NCI-H1417 (cell line): ENCODE measurements at regions not wholly inside any gene's neighbourhood (a gene's known extent, or its start where the extent isn't known, plus 50 kb on each side); places are given as distances from the start of the nearest gene placed in this dataset.
A peak's percentile ranks its signal among the peaks of the same experiment; 100 is the strongest.

Source experiments
- DNase-seq, 3 experiments: peaks; one replicate each; lab custom pipeline; 2025; lab: John Stamatoyannopoulos, UW

DNA sequence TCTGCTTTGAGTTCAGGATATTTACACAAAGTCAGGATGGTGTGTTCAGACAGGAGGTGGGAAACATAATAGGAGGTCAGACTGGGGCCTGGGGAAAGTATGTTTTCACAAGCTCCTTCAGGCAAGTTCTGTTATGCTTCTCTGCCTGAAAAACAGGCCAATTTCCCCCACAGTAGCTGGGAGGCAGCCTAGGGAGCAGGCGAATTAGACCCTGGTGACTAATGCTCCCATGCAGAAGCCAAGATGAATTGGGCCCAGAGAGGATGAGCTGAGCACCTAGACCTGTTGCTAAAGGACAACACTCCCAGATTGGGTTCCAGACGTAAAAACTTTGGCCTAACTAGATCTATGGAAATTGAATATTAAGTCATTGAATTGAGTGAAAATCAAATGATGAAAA lies 142.2 kb upstream of the MAP3K7 start:
- no peak for DNase-seq

- DNase-seq, result no peak
These were observed 135.8 kb upstream of the MAP3K7 start for GRCh38 chr6:90722648-90723047.

DNA sequence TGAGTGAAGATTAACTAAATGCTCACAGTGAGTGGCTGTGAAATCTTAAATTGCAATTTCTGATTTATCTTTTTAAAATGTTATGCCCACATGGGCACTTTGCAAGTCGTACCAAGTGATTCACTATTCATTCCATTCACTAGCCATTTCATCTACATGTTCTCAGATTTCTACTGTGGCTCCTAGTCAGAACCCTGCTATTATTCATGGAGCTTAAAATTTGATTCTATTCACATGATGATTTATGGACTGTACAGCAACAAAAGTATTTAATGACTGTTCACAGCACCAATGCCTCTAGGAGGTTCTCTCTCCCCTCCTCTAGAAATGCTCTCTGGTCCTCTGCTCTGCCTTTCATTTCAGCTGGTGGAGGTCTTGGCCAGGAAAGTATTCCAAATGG lies 133.5 kb upstream of the MAP3K7 start:
- DNase-seq, result peak in 2 of 3 experiments; percentile 13 to 63

GRCh38 chr6:90719321-90720195 lies 132.7 kb upstream of the MAP3K7 start:
- DNase-seq, result peak in 1 of 3 experiments; percentile 14

DNA sequence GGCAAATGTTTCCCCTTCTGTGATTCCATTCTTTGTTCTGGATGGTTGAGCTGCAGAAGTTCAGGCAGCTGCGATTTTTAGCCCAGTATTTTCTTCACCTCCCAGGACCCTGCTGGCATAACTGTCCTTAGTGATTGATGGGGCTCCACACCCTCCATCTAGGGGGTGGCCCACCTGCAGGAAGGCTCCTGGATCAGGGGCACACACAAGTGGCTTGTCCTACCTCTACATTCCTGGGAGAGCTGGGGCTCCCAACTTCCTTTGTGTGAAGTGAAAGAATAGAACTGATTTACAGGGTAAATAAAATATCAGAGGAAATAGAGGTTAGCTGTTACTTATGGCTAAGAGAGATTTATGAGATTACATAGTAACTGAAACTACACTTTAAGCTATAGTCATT lies 129.5 kb upstream of the MAP3K7 start:
- DNase-seq, result no peak

DNA sequence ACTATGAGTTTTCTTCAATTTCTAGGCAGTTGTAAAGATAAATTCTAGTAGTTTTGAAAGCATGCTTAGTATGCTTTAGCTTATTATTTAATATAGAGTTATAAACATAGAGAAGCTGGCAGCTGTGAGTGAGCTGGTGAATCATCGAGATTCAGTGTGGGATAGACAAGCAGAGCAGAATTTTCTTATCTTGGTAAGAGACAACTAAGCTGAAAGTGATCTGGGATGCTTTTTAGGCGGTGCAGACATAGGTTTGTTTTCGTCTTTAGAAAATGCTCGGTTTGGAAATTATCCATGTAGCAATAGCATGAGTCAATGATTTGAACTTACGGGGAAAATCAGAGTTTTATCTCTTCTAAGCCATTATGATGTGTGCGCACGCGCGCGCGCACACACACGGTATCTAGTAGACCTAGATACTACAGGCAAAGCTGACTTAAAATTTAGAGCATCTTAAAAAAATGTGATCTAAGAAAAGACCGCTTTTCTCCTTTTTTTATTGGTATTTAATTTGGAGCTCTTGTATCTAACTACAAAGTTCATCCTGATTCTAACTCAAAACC lies 128.3 kb upstream of the MAP3K7 start:
- DNase-seq, result no peak

DNA sequence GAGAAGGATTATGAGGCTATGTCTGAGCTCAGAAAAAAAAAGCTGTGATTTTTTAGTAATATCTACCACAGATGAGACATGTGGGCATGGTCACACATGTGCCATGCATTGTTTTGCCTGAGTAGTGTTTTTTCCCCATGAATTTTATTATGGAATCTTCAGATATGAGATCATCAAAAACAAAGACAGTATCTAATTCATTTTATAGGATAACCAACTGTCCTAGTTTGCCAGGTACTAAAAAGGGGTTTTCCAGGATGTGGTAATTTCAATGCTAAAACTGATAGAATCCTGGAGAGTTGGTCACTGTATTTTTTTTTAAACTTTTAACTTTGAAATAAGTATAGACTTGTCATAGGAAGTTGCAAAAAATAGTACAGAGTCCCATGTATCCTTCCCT lies 127.4 kb upstream of the MAP3K7 start:
- no peak for DNase-seq

- peak in 1 of 3 experiments; percentile 3 for DNase-seq
These were observed 125.2 kb upstream of the MAP3K7 start for GRCh38 chr6:90712114-90712513.

- DNase-seq, result no peak
These were observed 122.6 kb upstream of the MAP3K7 start for GRCh38 chr6:90709431-90709996.

- no peak for DNase-seq
These were observed 121.4 kb upstream of the MAP3K7 start for GRCh38 chr6:90708206-90708737.

DNA sequence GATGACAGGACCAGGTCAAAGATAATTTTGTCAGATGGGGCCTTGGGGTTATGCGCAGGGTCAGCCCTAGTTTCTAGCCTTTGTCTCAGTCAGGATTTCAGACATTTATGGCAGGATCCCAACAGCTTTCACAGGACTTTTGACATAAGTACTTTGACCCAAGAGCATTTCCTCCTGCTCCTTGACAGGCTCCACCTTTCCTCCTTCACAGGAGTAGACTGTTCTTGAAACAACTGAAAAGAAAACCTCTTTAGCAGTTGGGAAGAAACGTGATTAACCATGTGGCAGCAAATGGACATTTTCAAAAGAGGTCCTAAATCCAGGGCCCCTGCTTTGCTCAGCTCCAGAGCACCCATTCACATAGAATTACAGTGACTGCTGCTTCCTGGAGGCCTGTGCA lies 120.4 kb upstream of the MAP3K7 start:
- no peak for DNase-seq

- DNase-seq, result peak in 1 of 3 experiments; percentile 29
These were observed 116.5 kb upstream of the MAP3K7 start for GRCh38 chr6:90703336-90703735.

- DNase-seq, result no peak
These were observed 115.1 kb upstream of the MAP3K7 start for GRCh38 chr6:90701926-90702325.

DNA sequence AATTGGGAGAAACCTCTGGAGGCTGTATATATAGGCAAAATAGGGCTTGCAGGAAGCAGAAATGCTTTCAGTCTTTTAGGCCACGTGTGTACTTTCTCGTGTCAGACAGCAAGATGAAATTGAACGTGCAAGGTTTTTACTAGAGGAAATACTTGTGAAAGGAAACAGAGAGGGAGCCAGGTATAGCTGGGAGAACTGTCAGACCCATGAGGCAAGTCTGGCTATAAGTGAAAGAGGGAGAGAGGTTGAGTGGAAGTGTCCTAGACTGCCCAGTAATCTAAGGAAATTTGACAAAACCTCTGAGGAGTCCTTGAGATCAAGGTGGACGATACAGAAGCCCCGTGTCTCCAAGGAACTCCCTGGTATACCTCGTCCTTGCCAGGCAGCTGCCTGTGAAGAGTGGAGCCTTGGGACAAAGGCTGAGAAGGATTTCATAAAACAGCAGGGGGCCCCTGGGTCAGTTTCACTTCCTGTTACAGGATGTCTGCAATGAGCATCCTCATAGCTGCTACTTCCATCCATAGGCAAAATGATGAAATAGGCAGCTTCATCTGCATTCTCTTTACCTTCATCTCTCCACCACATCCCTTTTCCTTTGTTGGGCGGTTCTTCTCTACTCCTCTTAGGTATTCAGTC lies 114.4 kb upstream of the MAP3K7 start:
- DNase-seq, result peak in 2 of 3 experiments; percentile 54 to 55

- peak in 1 of 3 experiments; percentile 45 for DNase-seq
These were observed 108.4 kb upstream of the MAP3K7 start for GRCh38 chr6:90695316-90695715.

DNA sequence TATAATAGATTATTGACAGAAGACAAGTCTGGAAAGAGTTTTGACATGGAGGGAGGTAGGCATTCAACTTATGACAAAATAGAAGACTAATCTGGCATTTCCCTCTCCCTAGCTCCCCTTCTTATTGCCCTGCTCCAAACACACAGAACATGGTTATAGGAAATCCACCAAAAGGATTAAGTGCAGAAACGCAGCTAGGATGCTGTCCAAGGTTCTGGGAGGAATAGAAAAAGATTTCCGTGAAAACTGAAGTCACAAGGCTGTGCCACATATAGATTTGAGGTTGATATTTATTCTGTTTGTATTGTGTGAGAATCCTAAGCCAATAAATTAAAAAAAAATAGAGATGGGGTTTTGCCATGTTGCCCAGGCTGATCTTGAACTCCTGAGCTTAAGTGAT lies 107.9 kb upstream of the MAP3K7 start:
- DNase-seq, result no peak

GRCh38 chr6:90691823-90692222 lies 105.0 kb upstream of the MAP3K7 start:
- DNase-seq, result no peak

GRCh38 chr6:90689172-90689571 lies 102.3 kb upstream of the MAP3K7 start:
- no peak for DNase-seq

GRCh38 chr6:90687775-90688380 lies 101.0 kb upstream of the MAP3K7 start:
- no peak for DNase-seq

GRCh38 chr6:90681863-90682262 lies 95.0 kb upstream of the MAP3K7 start:
- no peak for DNase-seq

GRCh38 chr6:90678049-90678779 lies 91.3 kb upstream of the MAP3K7 start:
- DNase-seq, result peak in 1 of 3 experiments; percentile 25
